GM10266 (cell line): ENCODE measurements at regions not wholly inside any gene's neighbourhood (a gene's known extent, or its start where the extent isn't known, plus 50 kb on each side); places are given as distances from the start of the nearest gene placed in this dataset.

Source experiments
- DNase-seq: peaks from one replicate; pipeline ENCODE4 v3.0.0; 2012; ENCODE audit errors: extremely low spot score
- TF ChIP-seq, protein P1 (sequence below): IDR thresholded peaks from 2 replicates; pipeline ENCODE4 v1.5.1; 2012; ENCODE audit warnings: mild to moderate bottlenecking, low read depth; ENCODE audit not compliant: control insufficient read depth, insufficient read depth; ENCODE audit errors: missing control alignments

DNA sequence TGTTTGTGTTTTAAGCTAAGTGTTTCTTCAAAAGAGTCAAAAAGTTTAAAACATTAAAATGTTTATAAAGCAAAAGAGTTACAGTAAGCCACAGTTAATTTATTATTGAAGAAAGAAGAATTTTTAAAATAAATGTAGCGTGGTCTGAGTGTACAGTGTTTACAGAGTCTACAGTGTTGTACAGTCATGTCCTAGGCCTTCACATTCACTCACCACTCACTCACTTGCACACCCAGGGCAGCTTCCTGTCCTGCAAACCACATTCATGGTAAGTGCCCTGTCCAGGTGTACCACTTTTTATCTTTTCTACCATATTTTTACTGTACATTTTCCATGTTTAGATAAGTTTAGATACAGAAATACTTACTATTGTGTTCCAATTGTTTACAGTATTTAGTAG lies 239.7 kb upstream of the AGA start:
- no peak for DNase-seq
- TF ChIP-seq, protein P1, sequence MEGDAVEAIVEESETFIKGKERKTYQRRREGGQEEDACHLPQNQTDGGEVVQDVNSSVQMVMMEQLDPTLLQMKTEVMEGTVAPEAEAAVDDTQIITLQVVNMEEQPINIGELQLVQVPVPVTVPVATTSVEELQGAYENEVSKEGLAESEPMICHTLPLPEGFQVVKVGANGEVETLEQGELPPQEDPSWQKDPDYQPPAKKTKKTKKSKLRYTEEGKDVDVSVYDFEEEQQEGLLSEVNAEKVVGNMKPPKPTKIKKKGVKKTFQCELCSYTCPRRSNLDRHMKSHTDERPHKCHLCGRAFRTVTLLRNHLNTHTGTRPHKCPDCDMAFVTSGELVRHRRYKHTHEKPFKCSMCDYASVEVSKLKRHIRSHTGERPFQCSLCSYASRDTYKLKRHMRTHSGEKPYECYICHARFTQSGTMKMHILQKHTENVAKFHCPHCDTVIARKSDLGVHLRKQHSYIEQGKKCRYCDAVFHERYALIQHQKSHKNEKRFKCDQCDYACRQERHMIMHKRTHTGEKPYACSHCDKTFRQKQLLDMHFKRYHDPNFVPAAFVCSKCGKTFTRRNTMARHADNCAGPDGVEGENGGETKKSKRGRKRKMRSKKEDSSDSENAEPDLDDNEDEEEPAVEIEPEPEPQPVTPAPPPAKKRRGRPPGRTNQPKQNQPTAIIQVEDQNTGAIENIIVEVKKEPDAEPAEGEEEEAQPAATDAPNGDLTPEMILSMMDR: no peak

DNA sequence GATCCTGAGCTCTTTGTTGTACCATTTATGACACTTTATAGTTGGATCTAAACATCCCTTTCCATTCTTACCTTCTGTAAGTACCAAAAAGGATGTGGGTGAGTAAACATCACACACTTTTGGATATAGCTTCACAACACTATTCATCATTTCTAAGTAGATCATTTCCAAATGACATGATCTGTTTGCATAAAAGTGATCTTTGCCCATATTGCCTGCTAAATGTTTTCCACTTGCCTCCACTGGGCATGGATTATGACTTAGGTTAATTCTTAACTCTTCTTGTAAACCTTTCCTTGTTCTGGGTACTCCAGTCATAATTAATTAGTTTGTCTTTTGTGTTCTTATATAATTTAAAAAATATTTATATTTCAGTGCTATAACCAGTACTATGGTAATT lies 244.9 kb upstream of the AGA start:
- TF ChIP-seq, protein P1: no peak
- no peak for DNase-seq

DNA sequence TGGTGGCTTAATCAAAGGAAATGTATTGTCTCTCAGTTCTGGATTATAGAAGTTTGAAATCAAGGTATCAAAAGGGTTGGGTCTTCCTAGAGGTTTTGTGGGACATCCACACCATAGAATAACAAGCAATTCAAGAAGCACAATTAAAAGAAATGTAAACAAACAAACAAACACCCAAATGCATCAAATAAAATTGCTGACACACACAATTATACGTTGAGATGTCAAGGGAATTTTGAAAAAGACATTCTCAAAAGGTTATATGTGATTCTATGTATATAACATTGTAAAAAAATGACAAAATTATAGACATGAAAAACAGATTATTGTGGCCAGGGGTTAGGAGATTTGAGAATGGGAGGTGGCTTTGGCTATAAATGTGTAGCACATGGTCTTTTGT lies 250.7 kb upstream of the AGA start:
- TF ChIP-seq, protein P1: no peak
- DNase-seq: no peak

DNA sequence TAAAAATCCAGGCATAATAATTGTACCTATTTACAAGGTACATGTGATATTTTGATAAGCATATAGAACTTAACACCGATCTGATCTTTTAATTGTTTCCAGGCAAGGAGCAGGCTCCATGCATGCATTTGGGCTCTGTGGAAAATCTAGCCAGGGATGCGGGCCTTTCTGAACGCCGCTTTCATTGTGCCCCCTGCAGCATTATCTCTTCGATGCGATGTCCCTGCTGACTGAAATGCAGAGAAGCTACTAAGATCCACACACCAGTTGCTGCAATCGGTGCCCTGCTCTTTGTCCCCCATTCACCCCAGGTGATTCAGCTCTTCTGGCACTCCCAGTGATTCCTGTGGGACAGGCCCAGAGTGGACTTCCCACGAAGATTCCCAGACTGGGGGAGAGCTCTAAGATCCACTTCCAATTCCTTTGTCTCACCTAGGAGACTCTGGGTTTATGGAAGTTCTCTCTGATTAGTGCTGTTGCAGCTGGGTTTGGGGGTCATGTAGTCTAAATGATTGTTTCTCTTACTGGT lies 254.3 kb upstream of the AGA start:
- TF ChIP-seq, protein P1: no peak
- DNase-seq: no peak

DNA sequence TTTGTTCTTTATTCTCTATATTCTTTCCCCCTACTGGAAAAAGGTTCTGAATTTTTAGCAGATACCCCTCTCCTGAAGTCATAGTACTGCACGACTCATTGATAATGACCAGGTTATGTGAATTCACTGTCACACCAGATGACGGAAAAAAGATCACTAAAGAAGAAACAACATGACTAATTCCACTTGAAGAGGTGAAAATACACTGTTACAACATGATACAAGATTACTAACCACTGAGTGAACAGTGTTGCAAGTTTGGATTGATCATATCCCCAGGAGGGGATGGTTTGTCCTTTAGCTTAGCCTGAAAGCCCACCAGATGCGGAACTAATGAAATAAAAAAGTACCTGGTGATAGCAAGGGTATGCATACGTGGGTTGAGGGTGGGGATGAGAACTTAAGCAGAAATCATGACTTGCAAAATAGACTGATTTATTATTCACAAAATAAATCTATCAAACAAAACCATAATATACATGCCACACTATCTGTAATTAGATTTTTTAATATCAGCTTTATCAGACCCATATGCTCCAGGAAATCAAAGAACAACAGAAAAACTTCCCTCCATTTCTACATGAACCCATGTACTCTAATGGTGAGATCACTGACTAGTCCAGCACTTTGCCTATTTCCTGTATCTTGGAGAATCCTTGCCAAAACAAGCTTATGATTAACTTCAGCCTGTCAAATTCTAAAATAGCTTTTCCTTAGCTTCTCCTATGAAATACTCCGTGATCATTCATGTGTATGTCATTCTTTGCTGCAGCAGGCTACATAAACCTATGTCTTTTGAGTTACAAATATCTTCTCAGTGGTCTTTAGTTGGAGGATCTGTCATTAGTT lies 257.4 kb upstream of the AGA start:
- DNase-seq: no peak
- TF ChIP-seq, protein P1: no peak

DNA sequence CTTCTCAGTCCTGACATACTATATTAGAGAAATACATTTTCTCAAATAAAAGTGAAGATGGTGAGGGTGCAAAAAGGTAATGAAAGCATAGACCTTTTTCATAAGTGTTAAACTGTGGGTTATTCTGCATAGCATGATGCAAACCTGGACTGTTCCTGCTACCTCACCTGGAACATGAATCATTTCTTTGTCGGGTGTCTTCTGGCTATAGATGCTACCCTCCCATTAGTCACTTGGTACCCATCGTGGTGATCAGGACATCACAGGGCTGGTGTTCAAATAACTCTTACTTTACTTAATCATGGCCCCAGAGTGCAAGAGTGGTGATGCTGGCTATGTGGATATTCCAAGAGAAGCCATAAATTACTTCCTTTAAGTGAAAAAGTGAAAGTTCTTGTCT lies 264.7 kb upstream of the AGA start:
- DNase-seq: no peak

More for the DNA sequence above, 264.7 kb upstream of the AGA start:
- TF ChIP-seq, protein P1: no peak
